ENCODE measurements at regions not wholly inside any gene's neighbourhood (a gene's known extent, or its start where the extent isn't known, plus 50 kb on each side); places are given as distances from the start of the nearest gene placed in this dataset.

- TF ChIP-seq, protein P1, sequence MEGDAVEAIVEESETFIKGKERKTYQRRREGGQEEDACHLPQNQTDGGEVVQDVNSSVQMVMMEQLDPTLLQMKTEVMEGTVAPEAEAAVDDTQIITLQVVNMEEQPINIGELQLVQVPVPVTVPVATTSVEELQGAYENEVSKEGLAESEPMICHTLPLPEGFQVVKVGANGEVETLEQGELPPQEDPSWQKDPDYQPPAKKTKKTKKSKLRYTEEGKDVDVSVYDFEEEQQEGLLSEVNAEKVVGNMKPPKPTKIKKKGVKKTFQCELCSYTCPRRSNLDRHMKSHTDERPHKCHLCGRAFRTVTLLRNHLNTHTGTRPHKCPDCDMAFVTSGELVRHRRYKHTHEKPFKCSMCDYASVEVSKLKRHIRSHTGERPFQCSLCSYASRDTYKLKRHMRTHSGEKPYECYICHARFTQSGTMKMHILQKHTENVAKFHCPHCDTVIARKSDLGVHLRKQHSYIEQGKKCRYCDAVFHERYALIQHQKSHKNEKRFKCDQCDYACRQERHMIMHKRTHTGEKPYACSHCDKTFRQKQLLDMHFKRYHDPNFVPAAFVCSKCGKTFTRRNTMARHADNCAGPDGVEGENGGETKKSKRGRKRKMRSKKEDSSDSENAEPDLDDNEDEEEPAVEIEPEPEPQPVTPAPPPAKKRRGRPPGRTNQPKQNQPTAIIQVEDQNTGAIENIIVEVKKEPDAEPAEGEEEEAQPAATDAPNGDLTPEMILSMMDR (IDR thresholded peaks at IDR 0.05; ENCODE audit: low read depth, low read length): no peak
- TF ChIP-seq POLR2A (IDR thresholded peaks at IDR 0.05; ENCODE audit: extremely low read depth, insufficient read length): no peak
- TF ChIP-seq, protein P2, sequence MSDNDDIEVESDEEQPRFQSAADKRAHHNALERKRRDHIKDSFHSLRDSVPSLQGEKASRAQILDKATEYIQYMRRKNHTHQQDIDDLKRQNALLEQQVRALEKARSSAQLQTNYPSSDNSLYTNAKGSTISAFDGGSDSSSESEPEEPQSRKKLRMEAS (IDR thresholded peaks at IDR 0.05; ENCODE audit: low read depth, low read length): no peak
- TF ChIP-seq MYC (IDR thresholded peaks at IDR 0.05; ENCODE audit: low read depth, low read length): no peak
- no peak overlapping the region for H3K4me3 ChIP-seq (ENCODE audit: low read depth, low read length)
- no peak for DNase-seq (ENCODE audit: low read depth)
Observed at GRCh38 chr12:91373086-91373485, 190.5 kb upstream of the DCN start.

GRCh38 chr12:91370086-91370868 lies 187.7 kb upstream of the DCN start:
- H3K4me3 ChIP-seq (ENCODE audit: low read depth, low read length): no peak overlapping the region
- DNase-seq (ENCODE audit: low read depth): peak; percentile 46
- TF ChIP-seq POLR2A (IDR thresholded peaks at IDR 0.05; ENCODE audit: extremely low read depth, insufficient read length) (no peak), MYC (IDR thresholded peaks at IDR 0.05; ENCODE audit: low read depth, low read length) (no peak)
- TF ChIP-seq, protein P1 (IDR thresholded peaks at IDR 0.05; ENCODE audit: low read depth, low read length): no peak
- TF ChIP-seq, protein P2 (IDR thresholded peaks at IDR 0.05; ENCODE audit: low read depth, low read length): no peak

DNA sequence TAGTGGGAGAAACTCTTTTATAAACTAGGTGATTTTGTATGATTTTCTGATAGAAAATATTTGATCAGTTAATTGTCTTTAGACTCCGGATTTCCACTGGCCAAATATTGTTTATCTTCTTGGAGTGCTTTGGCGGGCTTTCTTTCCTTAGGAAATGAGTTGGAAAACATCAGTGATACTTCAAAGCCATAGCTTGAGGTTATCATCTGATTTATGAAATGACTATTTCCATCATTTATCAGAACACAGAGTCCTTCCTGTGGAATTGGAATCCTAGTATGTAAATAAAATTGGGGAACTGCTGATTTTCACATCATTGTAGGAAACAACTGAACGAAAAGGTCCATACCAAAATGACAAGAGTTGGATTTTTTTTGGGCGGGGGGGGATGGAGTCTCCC lies 186.0 kb upstream of the DCN start:
- no peak for DNase-seq (ENCODE audit: low read depth)
- no peak overlapping the region for H3K4me3 ChIP-seq (ENCODE audit: low read depth, low read length)
- TF ChIP-seq, protein P1 (IDR thresholded peaks at IDR 0.05; ENCODE audit: low read depth, low read length): no peak
- TF ChIP-seq POLR2A (IDR thresholded peaks at IDR 0.05; ENCODE audit: extremely low read depth, insufficient read length) (no peak), MYC (IDR thresholded peaks at IDR 0.05; ENCODE audit: low read depth, low read length) (no peak)
- TF ChIP-seq, protein P2 (IDR thresholded peaks at IDR 0.05; ENCODE audit: low read depth, low read length): no peak

GRCh38 chr12:91367234-91367849 lies 184.7 kb upstream of the DCN start:
- H3K4me3 ChIP-seq (ENCODE audit: low read depth, low read length): no peak overlapping the region
- DNase-seq (ENCODE audit: low read depth): peak; percentile 34
- TF ChIP-seq, protein P1 (IDR thresholded peaks at IDR 0.05; ENCODE audit: low read depth, low read length): peak; percentile 55
- TF ChIP-seq, protein P2 (IDR thresholded peaks at IDR 0.05; ENCODE audit: low read depth, low read length): no peak

DNA sequence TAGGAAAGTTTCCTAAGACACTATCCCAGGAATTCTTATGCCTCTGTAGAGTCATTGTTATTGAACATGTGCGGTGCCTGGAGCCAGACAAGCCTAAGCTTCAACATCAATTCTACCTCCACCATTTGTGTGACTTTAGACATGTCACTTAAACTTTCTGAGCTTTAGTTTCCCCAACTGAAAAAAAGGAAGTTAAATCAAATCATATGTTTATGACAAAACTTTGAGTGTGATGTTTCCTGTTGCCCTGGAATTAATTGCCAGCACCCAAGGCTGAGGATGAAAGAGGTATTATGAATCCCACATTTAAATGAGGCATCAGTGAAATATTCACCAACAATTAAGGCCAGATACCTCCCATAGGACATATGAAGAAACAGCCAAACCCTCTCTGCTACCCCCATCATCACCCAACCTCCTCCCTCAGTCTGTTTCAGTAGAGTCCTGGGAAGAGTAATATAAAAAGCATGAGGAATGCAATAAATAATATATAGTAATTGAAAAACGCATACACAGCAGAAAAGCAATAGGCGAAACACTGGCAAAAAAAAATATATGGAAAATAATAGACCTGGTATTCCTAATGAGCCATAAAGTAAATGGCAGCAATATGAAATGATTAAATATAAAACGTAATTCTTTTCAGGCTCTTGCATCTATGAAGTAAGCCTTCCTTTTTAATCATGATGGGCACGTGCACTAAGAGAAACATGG lies 182.0 kb upstream of the DCN start:
- no peak overlapping the region for H3K4me3 ChIP-seq (ENCODE audit: low read depth, low read length)
- TF ChIP-seq POLR2A (IDR thresholded peaks at IDR 0.05; ENCODE audit: extremely low read depth, insufficient read length) (no peak), MYC (IDR thresholded peaks at IDR 0.05; ENCODE audit: low read depth, low read length) (no peak)
- TF ChIP-seq, protein P2 (IDR thresholded peaks at IDR 0.05; ENCODE audit: low read depth, low read length): no peak
- TF ChIP-seq, protein P1 (IDR thresholded peaks at IDR 0.05; ENCODE audit: low read depth, low read length): no peak
- no peak for DNase-seq (ENCODE audit: low read depth)
